ENCODE measurements at regions not wholly inside any gene's neighbourhood (a gene's known extent, or its start where the extent isn't known, plus 50 kb on each side); places are given as distances from the start of the nearest gene placed in this dataset.

DNA sequence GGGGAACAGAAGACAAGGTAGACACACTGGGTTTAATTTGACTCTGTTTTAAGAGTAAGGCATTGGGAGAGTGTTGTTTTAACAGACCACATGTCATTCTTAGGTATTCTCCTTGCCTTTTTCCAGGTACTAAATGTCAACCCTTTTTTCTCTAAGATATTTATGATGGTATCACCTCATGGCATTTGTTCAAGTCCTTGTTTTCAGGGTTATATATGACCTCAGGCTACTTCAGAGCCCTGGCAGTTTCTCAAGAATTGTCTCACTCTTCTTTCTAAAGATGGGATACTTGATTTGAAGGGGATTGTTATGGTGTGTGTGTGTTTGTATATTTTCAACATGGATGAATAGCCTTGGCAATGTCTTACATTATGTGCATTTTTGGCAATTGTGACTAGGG lies 131.1 kb upstream of the ACTBL2 start:
- no peaks in the 10 kb centered on the region for H3K4me1 ChIP-seq
- no peak for DNase-seq
- H3K9me3 ChIP-seq, result no peaks in the 10 kb centered on the region
- TF ChIP-seq, protein P1, sequence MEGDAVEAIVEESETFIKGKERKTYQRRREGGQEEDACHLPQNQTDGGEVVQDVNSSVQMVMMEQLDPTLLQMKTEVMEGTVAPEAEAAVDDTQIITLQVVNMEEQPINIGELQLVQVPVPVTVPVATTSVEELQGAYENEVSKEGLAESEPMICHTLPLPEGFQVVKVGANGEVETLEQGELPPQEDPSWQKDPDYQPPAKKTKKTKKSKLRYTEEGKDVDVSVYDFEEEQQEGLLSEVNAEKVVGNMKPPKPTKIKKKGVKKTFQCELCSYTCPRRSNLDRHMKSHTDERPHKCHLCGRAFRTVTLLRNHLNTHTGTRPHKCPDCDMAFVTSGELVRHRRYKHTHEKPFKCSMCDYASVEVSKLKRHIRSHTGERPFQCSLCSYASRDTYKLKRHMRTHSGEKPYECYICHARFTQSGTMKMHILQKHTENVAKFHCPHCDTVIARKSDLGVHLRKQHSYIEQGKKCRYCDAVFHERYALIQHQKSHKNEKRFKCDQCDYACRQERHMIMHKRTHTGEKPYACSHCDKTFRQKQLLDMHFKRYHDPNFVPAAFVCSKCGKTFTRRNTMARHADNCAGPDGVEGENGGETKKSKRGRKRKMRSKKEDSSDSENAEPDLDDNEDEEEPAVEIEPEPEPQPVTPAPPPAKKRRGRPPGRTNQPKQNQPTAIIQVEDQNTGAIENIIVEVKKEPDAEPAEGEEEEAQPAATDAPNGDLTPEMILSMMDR (IDR thresholded peaks at IDR 0.05 in 8 of 11, conservative IDR thresholded peaks at IDR 0.05 in 3 of 11), result no peak
- no peak for TF ChIP-seq POLR2A (IDR thresholded peaks at IDR 0.05)
- no peak for TF ChIP-seq POLR2AphosphoS5 (IDR thresholded peaks at IDR 0.05)
- intact Hi-C loops (cut with DNase I; ENCODE audit: low total_unique reads), result no loop called here
- no peaks in the 10 kb centered on the region for H3K27me3 ChIP-seq (replicated peaks in 1 of 7)
- no peaks in the 10 kb centered on the region for H3K36me3 ChIP-seq
- H3K4me3 ChIP-seq, result no peak overlapping the region
- H3K27ac ChIP-seq, result no peak overlapping the region

GRCh38 chr5:57611177-57611576 lies 128.6 kb upstream of the ACTBL2 start:
- Histone ChIP-seq H3K36me3 (no peaks in the 10 kb centered on the region), H3K9me3 (peaks cover 0 to 4% (median 0%) of the 10 kb centered on the region in 8 donors), H3K4me3 (no peak overlapping the region), H3K27ac (no peak overlapping the region), H3K4me1 (no peaks in the 10 kb centered on the region), H3K27me3 (replicated peaks in 1 of 7) (no peaks in the 10 kb centered on the region)
- WGBS, 5 donors, result 6 to 33% (median 23%) methylated on average over 2 of the region's 2 CpGs
- intact Hi-C loops (cut with DNase I; ENCODE audit: low total_unique reads), result no loop called here
- no peak for DNase-seq
- no peak for TF ChIP-seq POLR2A (IDR thresholded peaks at IDR 0.05)

- TF ChIP-seq, protein P1 (IDR thresholded peaks at IDR 0.05 in 8 of 11, conservative IDR thresholded peaks at IDR 0.05 in 3 of 11), result no peak
- TF ChIP-seq POLR2AphosphoS5 (IDR thresholded peaks at IDR 0.05), result no peak
- TF ChIP-seq POLR2A (IDR thresholded peaks at IDR 0.05), result no peak
- Histone ChIP-seq H3K27me3 (replicated peaks in 1 of 7) (no peaks in the 10 kb centered on the region), H3K27ac (no peak overlapping the region), H3K4me3 (no peak overlapping the region), H3K4me1 (no peaks in the 10 kb centered on the region), H3K36me3 (no peaks in the 10 kb centered on the region), H3K9me3 (peaks cover 0 to 4% (median 0%) of the 10 kb centered on the region in 8 donors)
- intact Hi-C loops (cut with DNase I; ENCODE audit: low total_unique reads), result no loop called here
- DNase-seq, result no peak
Observed at GRCh38 chr5:57608542-57608941, 125.9 kb upstream of the ACTBL2 start.

DNA sequence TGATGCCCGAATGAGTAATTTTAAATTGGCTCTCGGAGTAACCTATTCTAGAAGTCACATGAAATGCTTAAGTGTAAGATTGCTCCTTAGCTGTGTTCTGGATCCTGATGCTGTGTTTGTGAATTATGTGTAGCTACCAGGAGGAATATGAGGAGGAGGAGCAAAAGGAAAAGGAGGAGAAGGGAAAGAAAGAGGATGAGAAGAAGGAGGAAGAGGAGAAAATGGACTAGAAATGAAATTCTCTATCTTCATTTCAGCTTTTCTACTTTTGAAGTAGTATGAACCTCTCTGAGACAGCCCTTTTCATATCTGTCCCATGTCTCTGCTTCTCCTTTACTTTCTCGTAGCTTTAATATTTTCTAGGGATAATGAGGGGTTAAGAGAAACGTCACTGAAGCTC lies 119.4 kb upstream of the ACTBL2 start:
- H3K27ac ChIP-seq, result no peak overlapping the region
- no peak overlapping the region for H3K4me3 ChIP-seq
- intact Hi-C loops (cut with DNase I; ENCODE audit: low total_unique reads), result no loop called here
- H3K9me3 ChIP-seq, result no peaks in the 10 kb centered on the region
- H3K36me3 ChIP-seq, result no peaks in the 10 kb centered on the region
- WGBS, 5 donors, result 84 to 94% (median 87%) methylated on average over 4 of the region's 4 CpGs
- H3K4me1 ChIP-seq, result no peaks in the 10 kb centered on the region
- DNase-seq, result no peak
- H3K27me3 ChIP-seq (replicated peaks in 1 of 7), result no peaks in the 10 kb centered on the region
- TF ChIP-seq POLR2A (IDR thresholded peaks at IDR 0.05), result no peak
- TF ChIP-seq POLR2AphosphoS5 (IDR thresholded peaks at IDR 0.05), result no peak
- TF ChIP-seq, protein P1 (IDR thresholded peaks at IDR 0.05 in 8 of 11, conservative IDR thresholded peaks at IDR 0.05 in 3 of 11), result no peak

DNA sequence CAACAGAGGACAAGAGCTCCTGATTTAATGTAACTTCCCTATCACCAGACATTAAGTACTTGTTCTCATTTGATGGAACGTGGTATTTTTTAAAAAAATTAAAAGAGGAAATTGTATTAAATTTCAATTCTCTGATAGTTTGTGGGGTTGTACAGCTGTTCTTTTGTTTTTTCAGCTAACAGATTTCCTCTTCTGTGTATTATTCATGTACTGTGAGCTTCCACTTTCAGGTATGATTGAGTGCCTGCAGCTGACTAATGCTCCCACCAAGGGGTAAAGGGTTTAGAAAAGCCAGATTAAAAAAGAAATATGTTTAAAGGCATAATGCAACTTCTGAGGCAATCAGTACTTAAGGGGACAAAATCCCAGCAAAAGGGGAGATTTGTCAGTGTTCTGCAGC lies 117.7 kb upstream of the ACTBL2 start:
- Histone ChIP-seq H3K4me1 (no peaks in the 10 kb centered on the region), H3K4me3 (no peak overlapping the region), H3K36me3 (no peaks in the 10 kb centered on the region), H3K27me3 (replicated peaks in 1 of 7) (no peaks in the 10 kb centered on the region), H3K27ac (no peak overlapping the region), H3K9me3 (no peaks in the 10 kb centered on the region)
- no peak for DNase-seq
- intact Hi-C loops (cut with DNase I; ENCODE audit: low total_unique reads), result no loop called here
- TF ChIP-seq, protein P1 (IDR thresholded peaks at IDR 0.05 in 8 of 11, conservative IDR thresholded peaks at IDR 0.05 in 3 of 11), result no peak
- TF ChIP-seq POLR2AphosphoS5 (IDR thresholded peaks at IDR 0.05), result no peak
- no peak for TF ChIP-seq POLR2A (IDR thresholded peaks at IDR 0.05)
- WGBS, 5 donors, result 3 to 37% (median 24%) methylated on average over 1 of the region's 1 CpG

Measured in spleen (tissue), 11 donors.